GM12878 (cell line): ENCODE measurements at regions not wholly inside any gene's neighbourhood (a gene's known extent, or its start where the extent isn't known, plus 50 kb on each side); places are given as distances from the start of the nearest gene placed in this dataset.

Experiments used
- ATAC-seq: fragments of 200-7000 bp; cut with Tn5 transposase; 3 replicates; pipeline ENCODE4 v1.9.1; 2020; ENCODE audit warnings: mild to moderate bottlenecking, moderate library complexity
- BruUV-seq: library from RNA; stranded (reverse); fragments of 400-500 nt; replicated peaks from 2 replicates; lab custom pipeline; 2021; lab: Mats Ljungman, UMichigan
- CTCF ChIA-PET: fragments of 300-600 bp; sonication (Branson Sonifier 250); formaldehyde crosslinking; extraction: SDS; loops from one replicate; lab custom pipeline; 2021; ENCODE audit warnings: inconsistent platforms; lab: Yijun Ruan, JAX
- POLR2A ChIA-PET: fragments of 350-600 bp; formaldehyde crosslinking; extraction: SDS; loops from one replicate; lab custom pipeline; 2021; ENCODE audit warnings: inconsistent platforms; lab: Charles Lee
- RAD21 ChIA-PET: fragments of 300-600 bp; sonication (Branson Sonifier 250); formaldehyde crosslinking; loops from one replicate; lab custom pipeline; 2023; ENCODE audit warnings: antibody characterized with exemption; ENCODE audit not compliant: unreplicated experiment; lab: Charles Lee
- SMC1A ChIA-PET: fragments of 300-600 bp; sonication (Branson Sonifier 250); formaldehyde crosslinking; loops from one replicate; lab custom pipeline; 2023; ENCODE audit not compliant: unreplicated experiment, uncharacterized antibody; lab: Charles Lee
- DNase-seq: peaks from one replicate; pipeline ENCODE4 v3.0.0-alpha.2; 2011; ENCODE audit warnings: low read depth, low spot score
- FAIRE-seq: peaks from 3 replicates; lab custom pipeline; 2011; peaks lifted over from hg19 to GRCh38; lab: Jason Lieb, UNC
- H2AFZ ChIP-seq: 2 replicates; pipeline ENCODE4 v1.6.0; 2011; ENCODE audit warnings: low read depth, low read length, control low read depth; ENCODE audit not compliant: control insufficient read depth
- H3K27ac ChIP-seq: 2 replicates; pipeline ENCODE4 v1.5.1; 2011; ENCODE audit warnings: control low read depth; ENCODE audit not compliant: control insufficient read depth, insufficient read depth
- H3K27me3 ChIP-seq, 2 experiments: replicated peaks in 1 of 2; 2 replicates each; pipeline versions ENCODE4 v1.6.0 to v1.6.1; 2011; ENCODE audit warnings: low read length in 1 of 2; ENCODE audit not compliant: control insufficient read depth in 2 of 2, insufficient read depth in 2 of 2
- H3K36me3 ChIP-seq, 2 experiments: 2 replicates each; pipeline ENCODE4 v1.5.1; 2011; ENCODE audit warnings: low read length in 1 of 2; ENCODE audit not compliant: control insufficient read depth in 2 of 2, insufficient read depth in 2 of 2
- H3K4me1 ChIP-seq: 2 replicates; pipeline ENCODE4 v1.6.1; 2011; ENCODE audit warnings: mild to moderate bottlenecking, low read length, moderate library complexity, mixed read lengths; ENCODE audit not compliant: control insufficient read depth, insufficient read depth
- H3K4me2 ChIP-seq: 2 replicates; pipeline ENCODE4 v1.6.0; 2011; ENCODE audit warnings: control low read depth; ENCODE audit not compliant: control insufficient read depth, insufficient read depth
- H3K4me3 ChIP-seq: fragments of 200-600 bp; sonication (generic); 2 replicates; pipeline ENCODE4 v1.5.1; 2016
- H3K79me2 ChIP-seq: 2 replicates; pipeline ENCODE4 v1.6.0; 2011; ENCODE audit warnings: low read length; ENCODE audit not compliant: control insufficient read depth, insufficient read depth
- H3K9ac ChIP-seq: 2 replicates; pipeline ENCODE4 v1.8.0; 2011; ENCODE audit warnings: low read length, control low read depth, mixed read lengths; ENCODE audit not compliant: control insufficient read depth, insufficient read depth
- H3K9me3 ChIP-seq: replicated peaks from 3 replicates; pipeline ENCODE4 v1.5.1; 2011; ENCODE audit warnings: mild to moderate bottlenecking, low read length; ENCODE audit not compliant: control insufficient read depth, insufficient read depth
- H4K20me1 ChIP-seq: 2 replicates; pipeline ENCODE4 v1.6.0; 2011; ENCODE audit not compliant: control insufficient read depth, insufficient read depth
- ATF3 ChIP-seq: IDR thresholded peaks from 2 replicates; pipeline ENCODE4 v1.6.1; 2011; ENCODE audit warnings: low read depth, mild to moderate bottlenecking, low read length, moderate library complexity, borderline replicate concordance; ENCODE audit errors: extremely low read depth
- CHD2 ChIP-seq: IDR thresholded peaks from 2 replicates; pipeline ENCODE4 v1.6.1; 2011; ENCODE audit warnings: low read depth, low read length, improper control_type of control experiment, borderline replicate concordance
- HCFC1 ChIP-seq: fragments of 150-350 bp; IDR thresholded peaks from 2 replicates; pipeline ENCODE4 v1.6.1; 2014; ENCODE audit warnings: low read length
- HDAC2 ChIP-seq: fragments of 200-600 bp; sonication (generic); IDR thresholded peaks from 2 replicates; pipeline ENCODE4 v1.6.1; 2017
- IKZF2 ChIP-seq, 2 experiments: fragments of 450-650 bp; IDR thresholded peaks; 2 replicates each; pipeline ENCODE4 v1.6.1; 2017; ENCODE audit warnings: mild to moderate bottlenecking in 2 of 2, moderate library complexity in 2 of 2
- KAT2A ChIP-seq: conservative IDR thresholded peaks from 2 replicates; pipeline ENCODE4 v1.6.1; 2011; ENCODE audit warnings: low read depth, low read length; ENCODE audit not compliant: control insufficient read depth
- LARP7 ChIP-seq: fragments of 450-650 bp; IDR thresholded peaks from 2 replicates; pipeline ENCODE4 v1.6.1; 2017; ENCODE audit warnings: mild to moderate bottlenecking
- WRNIP1 ChIP-seq: IDR thresholded peaks from 2 replicates; pipeline ENCODE4 v1.6.1; 2011; ENCODE audit warnings: low read depth, low read length, improper control_type of control experiment, borderline replicate concordance
- YBX1 ChIP-seq: fragments of 450-650 bp; IDR thresholded peaks from 2 replicates; pipeline ENCODE4 v1.6.1; 2016; ENCODE audit warnings: antibody characterized with exemption
- ZNF592 ChIP-seq: fragments of 450-650 bp; IDR thresholded peaks from 2 replicates; pipeline ENCODE4 v1.6.1; 2017; ENCODE audit warnings: mild to moderate bottlenecking, moderate library complexity
- WGBS: methylation state at CpG from one replicate; pipeline ENCODE4 v1.1.6; 2016; ENCODE audit warnings: low lambda C conversion rate; ENCODE audit not compliant: insufficient replicate concordance, insufficient coverage; ENCODE audit errors: missing lambda C conversion rate; 5-methylcytosine and 5-hydroxymethylcytosine counted together
- in situ Hi-C: fragments of 300-500 bp; cut with MboI; formaldehyde crosslinking; loops from 9 replicates; pipeline ENCODE4 v1.14.3; 2018; ENCODE audit warnings: mixed read lengths
- intact Hi-C: fragments of 100-400 bp; cut with micrococcal nuclease; formaldehyde crosslinking; loops from one replicate; pipeline ENCODE4 v1.14.2; 2022; ENCODE audit not compliant: unreplicated experiment
- TF ChIP-seq, protein P1 (sequence below): fragments of 150-350 bp; IDR thresholded peaks from 2 replicates; pipeline ENCODE4 v1.6.1; 2014; ENCODE audit warnings: mild to moderate bottlenecking, low read depth, low read length
- TF ChIP-seq, protein P2 (sequence below): fragments of 450-650 bp; formaldehyde crosslinking; IDR thresholded peaks from 2 replicates; pipeline ENCODE4 v1.4.0; 2022; ENCODE audit warnings: mild to moderate bottlenecking, moderate library complexity

- Histone ChIP-seq H3K79me2 (no peaks in the 10 kb centered on the region), H3K27ac (no peak overlapping the region), H3K4me1 (no peaks in the 10 kb centered on the region), H3K4me3 (no peak overlapping the region), H4K20me1 (no peaks in the 10 kb centered on the region), H3K4me2 (no peak overlapping the region), H2AFZ (no peak overlapping the region), H3K9ac (no peak overlapping the region), H3K27me3 (no peaks in the 10 kb centered on the region), H3K9me3 (no peaks in the 10 kb centered on the region), H3K36me3 (no peaks in the 10 kb centered on the region)
- in situ Hi-C loops: no loop called here
- intact Hi-C loops: no loop called here
- TF ChIP-seq KAT2A (no peak), LARP7 (no peak), CHD2 (no peak), HDAC2 (no peak), WRNIP1 (no peak), ZNF592 (no peak), YBX1 (no peak), HCFC1 (no peak), IKZF2 (IDR thresholded peaks at IDR 0.05) (no peak), ATF3 (no peak)
- TF ChIP-seq, protein P1, sequence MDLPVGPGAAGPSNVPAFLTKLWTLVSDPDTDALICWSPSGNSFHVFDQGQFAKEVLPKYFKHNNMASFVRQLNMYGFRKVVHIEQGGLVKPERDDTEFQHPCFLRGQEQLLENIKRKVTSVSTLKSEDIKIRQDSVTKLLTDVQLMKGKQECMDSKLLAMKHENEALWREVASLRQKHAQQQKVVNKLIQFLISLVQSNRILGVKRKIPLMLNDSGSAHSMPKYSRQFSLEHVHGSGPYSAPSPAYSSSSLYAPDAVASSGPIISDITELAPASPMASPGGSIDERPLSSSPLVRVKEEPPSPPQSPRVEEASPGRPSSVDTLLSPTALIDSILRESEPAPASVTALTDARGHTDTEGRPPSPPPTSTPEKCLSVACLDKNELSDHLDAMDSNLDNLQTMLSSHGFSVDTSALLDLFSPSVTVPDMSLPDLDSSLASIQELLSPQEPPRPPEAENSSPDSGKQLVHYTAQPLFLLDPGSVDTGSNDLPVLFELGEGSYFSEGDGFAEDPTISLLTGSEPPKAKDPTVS: no peak
- TF ChIP-seq, protein P2, sequence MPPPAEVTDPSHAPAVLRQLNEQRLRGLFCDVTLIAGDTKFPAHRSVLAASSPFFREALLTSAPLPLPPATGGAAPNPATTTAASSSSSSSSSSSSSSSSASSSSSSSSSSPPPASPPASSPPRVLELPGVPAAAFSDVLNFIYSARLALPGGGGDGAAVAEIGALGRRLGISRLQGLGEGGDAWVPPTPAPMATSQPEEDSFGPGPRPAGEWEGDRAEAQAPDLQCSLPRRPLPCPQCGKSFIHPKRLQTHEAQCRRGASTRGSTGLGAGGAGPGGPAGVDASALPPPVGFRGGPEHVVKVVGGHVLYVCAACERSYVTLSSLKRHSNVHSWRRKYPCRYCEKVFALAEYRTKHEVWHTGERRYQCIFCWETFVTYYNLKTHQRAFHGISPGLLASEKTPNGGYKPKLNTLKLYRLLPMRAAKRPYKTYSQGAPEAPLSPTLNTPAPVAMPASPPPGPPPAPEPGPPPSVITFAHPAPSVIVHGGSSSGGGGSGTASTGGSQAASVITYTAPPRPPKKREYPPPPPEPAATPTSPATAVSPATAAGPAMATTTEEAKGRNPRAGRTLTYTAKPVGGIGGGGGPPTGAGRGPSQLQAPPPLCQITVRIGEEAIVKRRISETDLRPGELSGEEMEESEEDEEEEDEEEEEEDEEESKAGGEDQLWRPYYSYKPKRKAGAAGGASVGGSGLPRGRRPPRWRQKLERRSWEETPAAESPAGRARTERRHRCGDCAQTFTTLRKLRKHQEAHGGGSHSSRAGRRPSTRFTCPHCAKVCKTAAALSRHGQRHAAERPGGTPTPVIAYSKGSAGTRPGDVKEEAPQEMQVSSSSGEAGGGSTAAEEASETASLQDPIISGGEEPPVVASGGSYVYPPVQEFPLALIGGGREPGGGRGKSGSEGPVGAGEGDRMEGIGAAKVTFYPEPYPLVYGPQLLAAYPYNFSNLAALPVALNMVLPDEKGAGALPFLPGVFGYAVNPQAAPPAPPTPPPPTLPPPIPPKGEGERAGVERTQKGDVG (CRISPR knock-in tag): no peak
- ChIA-PET CTCF (interaction anchor here (1.0 kb wide), 1 partner anchor 10 kb away, joined by 3 read pairs; no protein-coding TSS in a partner anchor), POLR2A (no interaction called here), RAD21 (no interaction called here), SMC1A (interaction anchor here (0.8 to 4.4 kb wide), 2 partner anchors 9 to 10 kb away, joined by 3 to 24 read pairs; no protein-coding TSS in a partner anchor)
- 55% methylated on average over 5 of the region's 5 CpGs for WGBS
- DNase-seq (no peak), ATAC-seq (no peak), FAIRE-seq (no peak)
- BruUV-seq: no TSS peak
These were observed 61.3 kb upstream of the SIAH1 start for GRCh38 chr16:48446534-48446920.
